Ovary (tissue), 7 donors: ENCODE measurements at regions not wholly inside any gene's neighbourhood (a gene's known extent, or its start where the extent isn't known, plus 50 kb on each side); places are given as distances from the start of the nearest gene placed in this dataset.

Source experiments
- DNase-seq, 5 donors: peaks; one replicate each; pipeline ENCODE4 v3.0.0-alpha.2; 2019 to 2020
- H3K27ac ChIP-seq, 2 donors: fragments of 200-600 bp; one replicate each; pipeline versions ENCODE4 v1.5.1 to v1.8.0; 2019 to 2022
- H3K27me3 ChIP-seq: fragments of 200-600 bp; one replicate; pipeline ENCODE4 v1.8.0; 2022
- H3K36me3 ChIP-seq: fragments of 200-600 bp; sonication (generic); one replicate; pipeline ENCODE4 v1.5.1; 2019
- H3K4me1 ChIP-seq: one replicate; pipeline ENCODE4 v1.8.1; 2013; ENCODE audit warnings: mild to moderate bottlenecking, moderate library complexity; ENCODE audit not compliant: insufficient read depth
- H3K4me3 ChIP-seq: fragments of 200-600 bp; sonication (generic); one replicate; pipeline ENCODE4 v1.5.1; 2017
- H3K9me3 ChIP-seq, 2 donors: fragments of 200-600 bp in 1 of 2; sonication (generic) in 1 of 2; one replicate each; pipeline versions ENCODE4 v1.5.1 to v1.8.1; 2013 to 2019; ENCODE audit warnings: mild to moderate bottlenecking in 1 of 2, moderate library complexity in 1 of 2
- CTCF ChIP-seq, 3 donors: fragments of 450-650 bp in 2 of 3; fragments of 200-600 bp in 1 of 3; IDR thresholded peaks; one replicate each; pipeline versions ENCODE4 v1.5.1 to v1.8.0; 2016 to 2022; ENCODE audit warnings: antibody characterized with exemption in 3 of 3, mild to moderate bottlenecking in 1 of 3
- EP300 ChIP-seq: sonication (generic); formaldehyde crosslinking; IDR thresholded peaks from one replicate; pipeline ENCODE4 v1.6.1; 2017; ENCODE audit warnings: antibody characterized with exemption
- POLR2A ChIP-seq: fragments of 450-650 bp; IDR thresholded peaks from one replicate; pipeline ENCODE4 v1.6.1; 2017; ENCODE audit warnings: antibody characterized with exemption, mild to moderate bottlenecking, moderate library complexity
- WGBS, 3 donors: extraction: QIAGEN DNeasy Blood & Tissue Kit in 1 of 3; methylation state at CpG; one replicate each; pipeline versions ENCODE4 v1.1.5 to v1.1.7; 2013 to 2017; 5-methylcytosine and 5-hydroxymethylcytosine counted together
- intact Hi-C, 4 donors: fragments of 100-400 bp; cut with DNase I; formaldehyde crosslinking; loops; one replicate each; pipeline versions ENCODE4 v1.11.0 to v1.15.1; 2022 to 2023
- donor health status: DM: no; HTN: no; CAD: no; lungs with moderate emphysema.
- donor health status: DM: no; HTN: no; CAD: no.
- donor health status: Bipolar disorder and iron deficiency.
- donor health status: DM: no; HTN: no; CAD: no.
- donor health status: DM: yes; HTN: yes; CAD: no.

GRCh38 chr4:136540747-136541146, 991.5 kb downstream of the PCDH18 start:
- TF ChIP-seq CTCF (IDR thresholded peaks at IDR 0.05), result no peak
- no peak for TF ChIP-seq EP300

GRCh38 chr4:136528131-136528530, 1004.2 kb downstream of the PCDH18 start:
- Histone ChIP-seq H3K4me1 (no peaks in the 10 kb centered on the region), H3K36me3 (no peaks in the 10 kb centered on the region), H3K9me3 (no peaks in the 10 kb centered on the region), H3K27me3 (no peaks in the 10 kb centered on the region), H3K27ac (no peak overlapping the region), H3K4me3 (no peak overlapping the region)
- DNase-seq, result no peak
- intact Hi-C loops, result no loop called here
- TF ChIP-seq POLR2A (no peak), EP300 (no peak), CTCF (IDR thresholded peaks at IDR 0.05) (no peak)

More at GRCh38 chr4:136540747-136541146, 991.5 kb downstream of the PCDH18 start:
- no peaks in the 10 kb centered on the region for H3K27me3 ChIP-seq
- no peaks in the 10 kb centered on the region for H3K9me3 ChIP-seq
- intact Hi-C loops, result no loop called here
- no peak overlapping the region for H3K4me3 ChIP-seq
- H3K27ac ChIP-seq, result no peak overlapping the region
- H3K4me1 ChIP-seq, result no peaks in the 10 kb centered on the region
- no peaks in the 10 kb centered on the region for H3K36me3 ChIP-seq
- WGBS, 3 donors, result 85 to 92% (median 88%) methylated on average over 2 of the region's 2 CpGs
- no peak for DNase-seq

- no peaks in the 10 kb centered on the region for H3K9me3 ChIP-seq
- TF ChIP-seq POLR2A (no peak), CTCF (IDR thresholded peaks at IDR 0.05) (no peak), EP300 (no peak)
- WGBS, 3 donors, result 27 to 29% (median 27%) methylated on average over 2 of the region's 2 CpGs
- H3K27me3 ChIP-seq, result no peaks in the 10 kb centered on the region
- no peak overlapping the region for H3K4me3 ChIP-seq
- intact Hi-C loops, result no loop called here
- H3K27ac ChIP-seq, result no peak overlapping the region
- no peaks in the 10 kb centered on the region for H3K4me1 ChIP-seq
- no peak for DNase-seq
- no peaks in the 10 kb centered on the region for H3K36me3 ChIP-seq
Measured at GRCh38 chr4:136526517-136526916, 1005.8 kb downstream of the PCDH18 start.

- 97 to 100% (median 98%) methylated on average over 2 of the region's 2 CpGs for WGBS, 3 donors
- Histone ChIP-seq H3K4me3 (no peak overlapping the region), H3K27me3 (no peaks in the 10 kb centered on the region), H3K4me1 (no peaks in the 10 kb centered on the region), H3K27ac (no peak overlapping the region), H3K9me3 (no peaks in the 10 kb centered on the region), H3K36me3 (no peaks in the 10 kb centered on the region)
- DNase-seq, result no peak
- intact Hi-C loops, result no loop called here
- no peak for TF ChIP-seq POLR2A
- no peak for TF ChIP-seq CTCF (IDR thresholded peaks at IDR 0.05)
- no peak for TF ChIP-seq EP300
Measured at GRCh38 chr4:136524039-136524438, 1008.3 kb downstream of the PCDH18 start.

- no peak overlapping the region for H3K4me3 ChIP-seq
- no peaks in the 10 kb centered on the region for H3K27me3 ChIP-seq
- no peaks in the 10 kb centered on the region for H3K36me3 ChIP-seq
- no peak for TF ChIP-seq EP300
- no peak for TF ChIP-seq POLR2A
- TF ChIP-seq CTCF (IDR thresholded peaks at IDR 0.05), result no peak
- intact Hi-C loops, result no loop called here
- H3K27ac ChIP-seq, result no peak overlapping the region
- DNase-seq, result no peak
- H3K9me3 ChIP-seq, result no peaks in the 10 kb centered on the region
- 52 to 64% (median 54%) methylated on average over 3 of the region's 3 CpGs for WGBS, 3 donors
- H3K4me1 ChIP-seq, result no peaks in the 10 kb centered on the region
Measured at GRCh38 chr4:136516371-136516770, 1015.9 kb downstream of the PCDH18 start.
